ENCODE measurements at regions not wholly inside any gene's neighbourhood (a gene's known extent, or its start where the extent isn't known, plus 50 kb on each side); places are given as distances from the start of the nearest gene placed in this dataset.

- H2AK5ac ChIP-seq (ENCODE audit: low read depth, low read length): no peak overlapping the region
- H2AK9ac ChIP-seq (replicated peaks; ENCODE audit: low read depth, low read length, poor library complexity): no peak overlapping the region
- no peak overlapping the region for H4K8ac ChIP-seq (ENCODE audit: low read depth in 2 of 2, low read length in 2 of 2)
- H3K14ac ChIP-seq (replicated peaks; ENCODE audit: low read depth, low read length): no peak overlapping the region
- 65% methylated on average over 8 of the region's 18 CpGs; no CpG with 5 or more reads in 1 of the 2 experiments for WGBS, 2 experiments (ENCODE audit: extremely low coverage in 2 of 2, insufficient read length in 1 of 2)
- POLR2A ChIA-PET (ENCODE audit: unreplicated experiment): no interaction called here
- no peak for TF ChIP-seq MAZ (IDR thresholded peaks at IDR 0.05; ENCODE audit: borderline replicate concordance, low read depth, low read length)
- no peak for TF ChIP-seq RAD21 (IDR thresholded peaks at IDR 0.05; ENCODE audit: low read length)
- TF ChIP-seq MXI1 (IDR thresholded peaks at IDR 0.05; ENCODE audit: borderline replicate concordance, low read depth, low read length): no peak
- TF ChIP-seq USF2 (IDR thresholded peaks at IDR 0.05; ENCODE audit: low read depth, low read length): no peak
- no peak for TF ChIP-seq ELK1 (IDR thresholded peaks at IDR 0.05; ENCODE audit: borderline replicate concordance, low read depth, low read length)
- TF ChIP-seq NFE2L2 (IDR thresholded peaks at IDR 0.05; ENCODE audit: low read depth, low read length): no peak
- TF ChIP-seq POLR2A (IDR thresholded peaks at IDR 0.05; ENCODE audit: low read depth, low read length): no peak
- TF ChIP-seq BHLHE40 (IDR thresholded peaks at IDR 0.05; ENCODE audit: low read depth, low read length): no peak
- TF ChIP-seq CEBPB (IDR thresholded peaks at IDR 0.05; ENCODE audit: low read depth, low read length): no peak
- no peak for TF ChIP-seq CHD1 (IDR thresholded peaks at IDR 0.05; ENCODE audit: low read depth, low read length)
- no peak for TF ChIP-seq MAFK (IDR thresholded peaks at IDR 0.05; ENCODE audit: low read depth, low read length)
- no peak for TF ChIP-seq CTCF (conservative IDR thresholded peaks at IDR 0.05; ENCODE audit: low read depth, low read length)
- no peak for TF ChIP-seq FOS (IDR thresholded peaks at IDR 0.05; ENCODE audit: low read depth, low read length)
- TF ChIP-seq RFX5 (IDR thresholded peaks at IDR 0.05; ENCODE audit: low read depth, low read length): no peak
- TF ChIP-seq SMC3 (IDR thresholded peaks at IDR 0.05; ENCODE audit: low read depth, low read length): no peak
- no peak for TF ChIP-seq RCOR1 (IDR thresholded peaks at IDR 0.05; ENCODE audit: insufficient replicate concordance, low read length)
- H3K27me3 ChIP-seq (ENCODE audit: control insufficient read depth, insufficient read depth, low read length): no peaks in the 10 kb centered on the region
- no peak overlapping the region for H3K23ac ChIP-seq (ENCODE audit: low read depth, low read length)
- H4K91ac ChIP-seq (ENCODE audit: insufficient read depth, low read depth, low read length): no peak overlapping the region
- intact Hi-C loops (cut with micrococcal nuclease) (no loop called here), in situ Hi-C loops (cut with MboI; ENCODE audit: low sequenced_read_pairs) (no loop called here), dilution Hi-C loops (cut with HindIII; ENCODE audit: low sequenced_read_pairs, unreplicated experiment) (no loop called here)
- H2BK20ac ChIP-seq (ENCODE audit: low read depth, low read length): no peak overlapping the region
- peaks cover 77% of the 10 kb centered on the region for H3K9me3 ChIP-seq (ENCODE audit: control insufficient read depth, insufficient read depth, low read length)
- no peaks in the 10 kb centered on the region for H4K20me1 ChIP-seq (ENCODE audit: insufficient read depth, low read length)
- H3K4me2 ChIP-seq (ENCODE audit: low read depth, low read length): no peak overlapping the region
- no peak for ATAC-seq (ENCODE audit: low read depth)
- H2BK15ac ChIP-seq (ENCODE audit: low read depth, low read length): no peak overlapping the region
- H3K36me3 ChIP-seq (ENCODE audit: control insufficient read depth, insufficient read depth, low read length): no peaks in the 10 kb centered on the region
- no peak overlapping the region for H3K4ac ChIP-seq (ENCODE audit: low read depth, low read length)
- H3K9me1 ChIP-seq (ENCODE audit: insufficient read depth, low read length): no peaks in the 10 kb centered on the region
- CTCF ChIA-PET: no interaction called here
- H3K56ac ChIP-seq (ENCODE audit: extremely low read depth, insufficient read depth, low read length): no peak overlapping the region
- no peak overlapping the region for H3K9ac ChIP-seq (ENCODE audit: low read depth, low read length)
- H2BK5ac ChIP-seq (ENCODE audit: low read depth, low read length, poor library complexity, severe bottlenecking): no peak overlapping the region
- H3K18ac ChIP-seq (ENCODE audit: low read depth, low read length): no peak overlapping the region
- H3K79me1 ChIP-seq (ENCODE audit: low read depth in 1 of 2, low read length in 2 of 2): no peaks in the 10 kb centered on the region
- BruUV-seq (replicated peaks): no TSS peak
- no peaks in the 10 kb centered on the region for H3K4me1 ChIP-seq (ENCODE audit: control insufficient read depth, insufficient read depth, low read length)
- H3K4me3 ChIP-seq (ENCODE audit: insufficient read depth, low read depth, low read length): no peak overlapping the region
- DNase-seq: no peak
- H4K5ac ChIP-seq (ENCODE audit: low read depth, low read length): no peak overlapping the region
- H2BK120ac ChIP-seq (ENCODE audit: low read depth, low read length): no peak overlapping the region
- H3K27ac ChIP-seq (ENCODE audit: insufficient read depth, low read length): no peak overlapping the region
- H2AFZ ChIP-seq (replicated peaks; ENCODE audit: low read length, poor library complexity): no peak overlapping the region
Measured at GRCh38 chr1:2876846-2877245, 75.4 kb upstream of the TTC34 start.

Data from IMR-90 (cell line).